Activated CD4-positive, alpha-beta T cell treated with anti-CD3 and anti-CD28 coated beads, Interleukin-2, amount 50 U/mL, for 4 hours (primary cell): ENCODE measurements at regions not wholly inside any gene's neighbourhood (a gene's known extent, or its start where the extent isn't known, plus 50 kb on each side); places are given as distances from the start of the nearest gene placed in this dataset.

Experiments
- DNase-seq, 2 experiments: peaks; one replicate each; pipeline ENCODE4 v3.0.0-alpha.2; 2020

GRCh38 chr21:15494481-15494880, 235.3 kb upstream of the USP25 start:
- no peak for DNase-seq

- DNase-seq: no peak
Measured at GRCh38 chr21:15495965-15496364, 233.8 kb upstream of the USP25 start.

DNA sequence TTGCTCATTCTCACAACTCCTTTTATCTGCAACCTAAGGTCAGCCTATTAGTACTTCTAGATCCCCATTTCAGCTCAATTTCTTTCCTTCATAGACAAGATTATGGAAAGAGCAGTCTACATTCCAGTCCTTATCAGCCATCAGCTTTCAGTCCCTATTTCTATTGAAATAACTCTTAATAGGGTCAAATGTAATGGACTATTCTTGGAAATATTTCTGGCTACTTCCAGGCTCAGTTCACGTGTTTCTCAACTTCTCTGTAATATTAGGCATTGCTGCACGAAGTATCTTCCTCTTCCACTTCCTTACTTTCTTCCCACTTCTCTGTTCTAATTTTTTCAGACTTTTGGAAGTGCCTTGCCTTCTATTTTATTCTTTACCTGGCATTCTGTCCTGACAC, 232.9 kb upstream of the USP25 start:
- no peak for DNase-seq

DNA sequence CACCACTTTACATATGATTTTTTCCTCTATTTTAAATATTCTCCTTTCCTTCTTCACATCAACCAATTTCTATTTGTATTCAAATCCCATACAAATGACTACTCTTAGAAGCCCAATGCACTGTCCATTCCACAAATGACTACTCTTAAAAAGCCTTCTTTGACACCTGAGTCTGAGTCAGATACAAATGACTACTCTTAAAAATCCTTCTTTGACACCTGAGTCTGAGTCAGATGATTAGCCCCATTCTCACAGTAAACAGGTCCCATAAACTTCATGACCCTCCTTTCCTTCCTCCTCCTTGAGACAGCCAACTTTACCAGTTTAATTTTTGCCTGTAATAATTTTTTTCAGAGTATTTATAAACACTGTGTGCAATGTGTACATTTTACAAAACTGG, 231.3 kb upstream of the USP25 start:
- DNase-seq: no peak

- DNase-seq: no peak
Measured at GRCh38 chr21:15506086-15506485, 223.7 kb upstream of the USP25 start.

- DNase-seq: no peak
Measured at GRCh38 chr21:15508554-15508953, 221.2 kb upstream of the USP25 start.

DNA sequence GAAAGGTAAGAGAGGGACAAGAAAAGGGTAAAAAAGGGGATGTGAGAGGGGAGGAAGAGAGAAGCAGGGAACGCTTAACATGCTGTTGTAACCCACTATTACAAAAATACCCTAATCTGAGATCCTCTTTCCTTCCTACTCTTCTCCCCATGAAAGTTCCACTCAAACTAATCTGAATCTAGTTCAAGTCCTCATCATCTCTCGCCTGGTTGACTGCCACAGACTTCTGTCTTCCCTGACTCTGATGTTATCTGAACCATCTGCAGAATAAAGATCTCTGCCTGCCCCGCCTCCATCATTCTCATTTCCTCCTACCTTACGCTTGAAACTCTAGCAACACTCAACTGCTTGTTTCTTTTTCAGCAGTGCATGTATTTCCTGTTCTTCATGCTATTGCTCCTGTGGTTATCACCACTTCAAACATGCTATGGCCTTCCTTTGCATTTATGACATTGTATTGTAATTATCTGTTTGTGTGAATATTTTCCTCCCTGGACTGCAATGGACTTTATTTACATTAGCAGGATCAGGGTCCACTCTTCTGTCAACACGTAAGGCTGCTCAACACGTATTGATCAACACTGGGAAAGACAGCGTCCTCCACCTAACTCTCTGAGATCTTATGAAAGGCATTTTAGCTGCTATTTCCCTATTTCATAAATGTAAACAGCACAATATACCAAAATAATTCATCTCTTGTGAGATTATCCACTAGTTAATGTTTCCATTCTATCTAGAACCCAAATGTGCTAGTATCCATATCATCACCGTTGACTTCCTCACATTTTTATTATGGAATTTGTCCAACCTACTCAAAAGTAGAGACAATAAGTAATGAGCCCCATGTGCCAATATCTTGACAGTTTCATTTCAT, 215.5 kb upstream of the USP25 start:
- peak; percentile 20 to 31 for DNase-seq

- no peak for DNase-seq
Measured at GRCh38 chr21:15515908-15516307, 213.9 kb upstream of the USP25 start.

DNA sequence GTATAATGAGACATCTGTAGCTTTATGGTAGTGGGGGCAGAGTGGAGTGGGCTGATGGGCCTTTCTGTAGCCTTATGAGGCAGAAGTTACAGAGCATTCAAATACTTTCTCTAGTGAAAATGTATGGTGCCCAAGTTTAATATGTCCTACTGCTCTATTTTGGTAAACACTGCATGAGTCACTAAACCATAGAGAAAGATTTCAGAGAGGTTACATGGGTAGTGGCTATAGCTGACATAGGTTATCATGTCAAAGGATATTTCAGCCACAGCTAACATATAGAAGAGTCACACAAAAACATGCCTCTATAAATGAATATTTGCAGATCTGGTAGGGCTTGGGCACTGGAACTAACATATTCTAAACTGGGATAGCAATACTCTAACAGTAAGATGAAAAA, 212.4 kb upstream of the USP25 start:
- DNase-seq: no peak

GRCh38 chr21:15520811-15521643, 208.8 kb upstream of the USP25 start:
- DNase-seq: no peak

DNA sequence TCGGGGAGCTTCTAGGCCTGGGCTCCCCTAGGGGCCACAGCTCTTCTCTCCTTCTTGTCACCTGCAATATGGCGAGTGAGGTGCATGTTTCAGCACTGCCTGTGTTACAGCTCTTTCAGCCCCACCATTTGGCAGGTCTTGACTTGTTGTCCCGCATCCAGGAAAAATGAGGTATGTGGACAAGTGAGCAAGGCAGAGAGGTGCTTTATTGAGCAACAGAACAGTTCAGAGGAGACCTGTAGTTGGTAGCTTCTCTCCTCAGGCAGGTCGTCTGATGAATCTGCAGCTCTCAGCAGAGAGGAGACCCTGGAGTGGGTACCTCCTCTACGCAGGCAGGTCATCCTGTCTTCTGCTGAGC, 208.2 kb upstream of the USP25 start:
- no peak for DNase-seq

- DNase-seq: no peak
Measured at GRCh38 chr21:15522148-15522547, 207.6 kb upstream of the USP25 start.

DNA sequence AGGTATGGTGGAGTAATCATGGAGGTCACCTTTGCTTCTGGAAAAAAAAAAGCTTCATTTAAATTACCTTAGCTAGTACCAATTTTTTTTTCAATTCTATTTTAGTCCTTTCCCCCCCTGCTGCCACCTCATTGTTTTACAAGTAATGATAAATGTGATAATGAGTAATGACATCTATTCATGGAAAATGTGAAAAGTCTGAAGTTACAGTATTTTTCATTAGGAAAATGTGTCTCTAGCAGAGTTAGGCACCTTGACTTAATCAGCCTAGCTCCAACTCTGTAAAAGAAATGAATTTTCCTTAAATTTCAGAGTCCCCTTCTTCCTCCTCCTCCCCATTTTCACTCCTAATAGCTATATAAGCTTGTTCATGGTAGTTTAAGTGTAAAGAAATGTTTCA, 204.9 kb upstream of the USP25 start:
- DNase-seq: no peak

DNA sequence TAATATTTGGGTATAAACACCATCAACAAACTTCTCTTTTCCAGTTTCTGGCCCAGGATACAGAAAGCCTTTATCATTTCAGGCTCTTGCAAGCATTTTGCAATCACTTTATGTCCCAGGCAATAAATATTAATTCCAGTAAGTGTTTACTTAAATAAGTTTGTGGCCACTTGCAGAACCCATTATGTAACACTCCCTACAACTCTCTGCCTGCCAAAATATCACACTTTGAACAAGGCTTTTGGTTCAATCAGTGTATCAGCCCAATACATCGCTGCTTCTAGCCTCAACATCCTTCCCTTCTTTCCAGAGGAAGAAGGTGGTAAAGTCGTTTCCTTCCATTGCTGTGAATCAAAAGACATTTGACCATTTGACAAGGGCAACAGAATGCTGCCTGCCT, 203.0 kb upstream of the USP25 start:
- no peak for DNase-seq

GRCh38 chr21:15528346-15528745, 201.4 kb upstream of the USP25 start:
- no peak for DNase-seq

- DNase-seq: no peak
Measured at GRCh38 chr21:15531986-15532385, 197.8 kb upstream of the USP25 start.

GRCh38 chr21:15533618-15534017, 196.2 kb upstream of the USP25 start:
- no peak for DNase-seq

DNA sequence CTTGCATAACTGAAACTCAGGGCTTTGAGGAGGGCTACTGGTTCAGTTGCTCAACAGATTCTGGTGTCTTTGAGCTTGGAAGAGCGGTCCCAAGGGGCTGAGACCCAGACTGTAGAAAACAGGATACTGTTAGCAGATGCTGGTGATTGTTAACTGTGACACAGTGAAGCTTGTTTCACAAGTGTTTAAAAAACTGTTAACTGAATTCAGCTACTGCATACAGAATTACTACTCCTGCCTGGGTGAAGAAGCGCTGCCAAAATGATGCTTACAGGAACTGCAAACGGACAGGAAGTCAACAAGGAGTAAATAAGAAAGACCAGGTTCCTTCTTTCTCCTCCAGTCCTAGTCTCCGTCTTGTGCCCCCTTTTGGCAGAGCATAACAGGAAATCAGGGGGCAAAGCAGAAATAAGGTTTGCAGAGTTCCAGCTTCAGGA, 195.3 kb upstream of the USP25 start:
- no peak for DNase-seq

- DNase-seq: no peak
Measured at GRCh38 chr21:15539376-15539775, 190.4 kb upstream of the USP25 start.

- DNase-seq: no peak
Measured at GRCh38 chr21:15543473-15543872, 186.3 kb upstream of the USP25 start.

DNA sequence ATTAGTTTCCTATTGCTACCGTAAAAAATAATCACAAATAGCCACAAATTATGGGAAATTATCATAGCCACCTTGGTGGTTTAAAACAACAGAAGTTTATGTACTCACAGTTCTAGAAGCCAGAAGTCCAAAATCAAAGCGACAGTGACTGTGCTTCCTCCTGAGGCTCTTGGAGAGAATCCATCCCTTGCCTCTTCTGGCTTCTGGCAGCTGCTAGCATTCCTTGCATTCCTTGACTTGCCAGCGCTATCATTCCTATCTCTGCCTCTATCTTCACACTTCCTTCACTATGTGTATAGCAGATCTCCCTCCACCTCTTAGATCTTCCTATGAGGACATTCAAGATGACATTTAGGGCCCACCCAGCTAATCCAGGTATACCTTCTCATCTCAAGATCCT, 180.1 kb upstream of the USP25 start:
- no peak for DNase-seq

- DNase-seq: no peak
Measured at GRCh38 chr21:15552914-15553494, 176.8 kb upstream of the USP25 start.

GRCh38 chr21:15557925-15558324, 171.9 kb upstream of the USP25 start:
- DNase-seq: no peak

DNA sequence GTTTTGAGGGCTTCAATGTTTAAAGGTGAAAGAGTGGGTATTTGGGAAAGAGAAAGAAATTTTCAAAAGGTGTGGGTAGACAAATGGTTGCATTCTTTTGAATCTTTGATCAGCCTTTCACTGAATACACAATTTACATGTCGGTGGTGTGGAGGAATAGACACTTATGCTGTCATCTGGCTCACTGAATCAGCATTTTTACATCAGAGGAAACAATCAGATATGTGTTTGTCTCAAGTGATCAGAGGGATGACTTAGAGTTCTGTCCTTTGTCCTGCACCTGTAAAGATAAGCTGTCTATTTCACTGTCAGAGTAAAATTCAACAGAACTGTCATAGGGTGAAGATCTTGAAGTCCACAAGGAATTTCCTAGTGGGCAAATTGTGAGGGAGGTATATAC, 170.9 kb upstream of the USP25 start:
- DNase-seq: no peak
